H1 (cell line): ENCODE measurements at regions not wholly inside any gene's neighbourhood (a gene's known extent, or its start where the extent isn't known, plus 50 kb on each side); places are given as distances from the start of the nearest gene placed in this dataset.

Source experiments
- BRCA1 ChIP-seq: IDR thresholded peaks from 2 replicates; pipeline ENCODE4 v1.6.1; 2012; ENCODE audit warnings: low read depth, low read length, improper control_type of control experiment
- CTCF ChIP-seq, 3 experiments: IDR thresholded peaks; 1 replicate in 2 of 3; 2 replicates in 1 of 3; pipeline versions ENCODE4 v1.5.1 to v1.6.1; 2011; ENCODE audit warnings: low read length in 3 of 3, mild to moderate bottlenecking in 3 of 3, inconsistent platforms in 2 of 3, low read depth in 1 of 3, moderate library complexity in 1 of 3; ENCODE audit not compliant: insufficient read depth in 1 of 3; ENCODE audit errors: control extremely low read depth in 1 of 3
- EP300 ChIP-seq, 2 experiments: IDR thresholded peaks; 1 replicate in 1 of 2; 2 replicates in 1 of 2; pipeline ENCODE4 v1.6.1; 2011 to 2012; ENCODE audit warnings: low read depth in 2 of 2, low read length in 2 of 2, mild to moderate bottlenecking in 2 of 2, borderline replicate concordance in 1 of 2, inconsistent platforms in 1 of 2, moderate library complexity in 1 of 2
- KDM1A ChIP-seq: fragments of 200-600, 300-600 bp; sonication (generic); IDR thresholded peaks from 2 replicates; pipeline ENCODE4 v1.7.1; 2016; ENCODE audit warnings: mild to moderate bottlenecking, low read length, borderline replicate concordance
- KDM4A ChIP-seq: IDR thresholded peaks from one replicate; pipeline ENCODE4 v1.7.1; 2012; ENCODE audit warnings: low read depth, mild to moderate bottlenecking, moderate library complexity, low read length, inconsistent platforms; ENCODE audit not compliant: severe bottlenecking
- POLR2A ChIP-seq, 2 experiments: IDR thresholded peaks; 1 replicate in 1 of 2; 2 replicates in 1 of 2; pipeline ENCODE4 v1.6.1; 2011; ENCODE audit warnings: low read depth in 2 of 2, low read length in 2 of 2, mild to moderate bottlenecking in 2 of 2; ENCODE audit errors: control extremely low read depth in 1 of 2
- RAD21 ChIP-seq, 2 experiments: IDR thresholded peaks in 1 of 2; conservative IDR thresholded peaks in 1 of 2; 2 replicates each; pipeline ENCODE4 v1.6.1; 2011; ENCODE audit warnings: low read depth in 2 of 2, low read length in 2 of 2, improper control_type of control experiment in 1 of 2, inconsistent platforms in 1 of 2, mild to moderate bottlenecking in 1 of 2, moderate library complexity in 1 of 2
- RXRA ChIP-seq: IDR thresholded peaks from 2 replicates; pipeline ENCODE4 v1.6.1; 2011; ENCODE audit warnings: low read depth, mild to moderate bottlenecking, low read length, moderate library complexity; ENCODE audit not compliant: insufficient read depth
- SAP30 ChIP-seq: fragments of 300-600 bp; sonication (generic); IDR thresholded peaks from 2 replicates; pipeline ENCODE4 v1.7.1; 2012; ENCODE audit warnings: low read length, moderate library complexity, mild to moderate bottlenecking, inconsistent platforms; ENCODE audit not compliant: insufficient read depth, insufficient replicate concordance
- SIRT6 ChIP-seq: IDR thresholded peaks from one replicate; pipeline ENCODE4 v1.7.1; 2012; ENCODE audit warnings: low read length, inconsistent platforms
- TBP ChIP-seq: IDR thresholded peaks from 2 replicates; pipeline ENCODE4 v1.6.1; 2011; ENCODE audit warnings: low read depth, low read length, improper control_type of control experiment
- ZNF274 ChIP-seq: IDR thresholded peaks from 2 replicates; pipeline ENCODE4 v1.7.0; 2012; ENCODE audit warnings: low read length, borderline replicate concordance; ENCODE audit errors: extremely low read depth
- TF ChIP-seq, protein P1 (sequence below): IDR thresholded peaks from 2 replicates; pipeline ENCODE4 v1.6.1; 2012; ENCODE audit warnings: inconsistent platforms

DNA sequence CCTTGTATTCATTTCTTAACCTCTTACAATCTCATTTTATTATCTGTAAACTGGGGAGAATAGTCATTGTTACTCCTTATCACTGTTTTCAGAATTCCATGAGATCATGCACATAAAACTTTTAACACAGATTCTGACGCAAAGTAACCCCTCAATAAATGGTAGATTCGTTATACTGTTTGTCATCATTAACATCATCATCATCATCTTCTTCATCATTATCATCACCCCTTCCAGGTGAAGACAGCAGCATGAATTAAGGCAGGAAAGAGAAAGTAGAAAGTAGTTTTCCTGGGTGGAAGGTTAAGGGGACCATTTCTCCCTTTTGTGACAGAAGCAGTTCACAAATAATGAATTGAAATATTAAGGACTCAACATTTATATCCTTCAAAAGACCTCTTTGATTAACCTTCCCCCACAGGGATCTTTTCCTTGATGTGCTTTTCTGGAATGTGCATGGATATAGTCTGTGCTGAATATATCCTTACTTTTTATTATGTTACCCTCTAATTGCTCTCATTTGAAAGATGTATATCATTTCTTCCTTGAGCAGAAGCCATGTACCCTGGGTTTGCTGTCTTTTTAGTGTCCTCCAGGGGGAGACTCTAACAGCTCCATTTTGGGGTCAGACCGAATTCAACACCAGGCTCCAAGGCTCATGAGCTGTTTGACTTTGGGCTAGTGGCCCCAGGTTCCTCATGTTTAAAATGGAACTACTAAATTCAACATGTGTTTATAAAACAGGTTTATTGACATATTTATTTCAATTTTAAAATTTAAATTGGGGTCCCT, 1029.9 kb upstream of the WWC1 start (continued):
- TF ChIP-seq KDM1A (no peak), EP300 (IDR thresholded peaks at IDR 0.05; ENCODE audit: borderline replicate concordance in 1 of 2, low read depth in 2 of 2, low read length in 2 of 2) (no peak), SAP30 (no peak), SIRT6 (no peak), POLR2A (IDR thresholded peaks at IDR 0.05; ENCODE audit: control extremely low read depth in 1 of 2, low read depth in 2 of 2, low read length in 2 of 2) (no peak), BRCA1 (no peak), RXRA (no peak), KDM4A (no peak), TBP (no peak), ZNF274 (no peak), CTCF (IDR thresholded peaks at IDR 0.05; ENCODE audit: control extremely low read depth in 1 of 3, insufficient read depth in 1 of 3, low read depth in 1 of 3, low read length in 3 of 3) (peak; percentile 35 to 69 (median 67)), RAD21 (IDR thresholded peaks at IDR 0.05 in 1 of 2, conservative IDR thresholded peaks at IDR 0.05 in 1 of 2; ENCODE audit: low read depth in 2 of 2, low read length in 2 of 2) (peak; percentile 83 to 90)
- TF ChIP-seq, protein P1, sequence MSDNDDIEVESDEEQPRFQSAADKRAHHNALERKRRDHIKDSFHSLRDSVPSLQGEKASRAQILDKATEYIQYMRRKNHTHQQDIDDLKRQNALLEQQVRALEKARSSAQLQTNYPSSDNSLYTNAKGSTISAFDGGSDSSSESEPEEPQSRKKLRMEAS, result no peak
